ENCODE measurements at regions not wholly inside any gene's neighbourhood (a gene's known extent, or its start where the extent isn't known, plus 50 kb on each side); places are given as distances from the start of the nearest gene placed in this dataset.
"Not testable (repeated sequence)": the region's sequence is repeated elsewhere in the genome, so short reads cannot be mapped to it uniquely, and the experiment has no call there.

DNA sequence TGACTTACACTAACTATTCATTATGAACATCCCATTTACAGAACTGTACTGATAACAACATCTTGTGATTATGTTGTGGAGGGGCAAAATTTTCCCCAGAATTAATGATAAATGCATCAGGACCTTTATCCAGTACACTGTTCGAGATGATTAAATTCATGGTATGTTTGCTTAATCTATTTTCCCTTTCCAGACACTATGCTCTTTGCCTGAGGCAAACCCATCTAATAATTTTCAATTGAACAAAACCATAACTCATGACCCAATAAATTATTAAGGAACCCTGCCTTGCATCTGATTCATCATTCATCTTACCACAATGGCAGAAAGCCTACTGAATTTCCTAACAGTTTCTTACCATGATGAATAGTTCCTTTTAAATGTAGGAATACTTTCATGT lies 385.0 kb downstream of the DSEL start:
- DNase-seq: no peak

DNA sequence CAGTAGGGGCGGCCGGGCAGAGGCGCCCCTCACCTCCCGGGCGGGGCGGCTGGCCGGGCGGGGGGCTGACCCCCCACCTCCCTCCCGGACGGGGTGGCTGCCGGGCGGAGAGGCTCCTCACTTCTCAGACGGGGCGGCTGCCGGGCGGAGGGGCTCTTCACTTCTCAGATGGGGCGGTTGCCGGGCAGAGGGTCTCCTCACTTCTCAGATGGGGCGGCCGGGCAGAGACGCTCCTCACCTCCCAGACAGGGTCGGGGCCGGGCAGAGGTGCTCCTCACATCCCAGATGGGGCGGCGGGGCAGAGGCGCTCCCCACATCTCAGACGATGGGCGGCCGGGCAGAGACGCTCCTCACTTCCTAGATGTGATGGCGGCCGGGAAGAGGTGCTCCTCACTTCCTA lies 389.8 kb downstream of the DSEL start:
- DNase-seq: not testable (repeated sequence)

DNA sequence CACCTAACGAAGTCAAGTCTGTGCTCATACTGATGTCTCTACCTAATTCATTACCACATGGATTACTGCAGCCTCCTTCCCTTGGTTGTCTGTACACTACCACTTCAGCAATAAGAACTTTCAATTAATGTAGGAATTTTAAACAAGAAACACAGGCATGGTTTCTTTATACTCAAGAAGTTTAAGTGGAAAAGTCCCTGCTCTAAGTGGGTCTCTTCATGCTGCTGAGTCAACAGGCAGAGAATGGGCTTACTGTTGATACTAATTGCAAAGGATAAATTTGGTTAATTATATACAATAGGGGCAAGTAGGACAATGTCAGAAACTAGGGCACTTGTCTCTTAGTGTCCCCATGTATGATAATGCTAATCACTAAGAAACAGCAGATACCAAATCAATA lies 392.6 kb downstream of the DSEL start:
- DNase-seq: no peak

DNA sequence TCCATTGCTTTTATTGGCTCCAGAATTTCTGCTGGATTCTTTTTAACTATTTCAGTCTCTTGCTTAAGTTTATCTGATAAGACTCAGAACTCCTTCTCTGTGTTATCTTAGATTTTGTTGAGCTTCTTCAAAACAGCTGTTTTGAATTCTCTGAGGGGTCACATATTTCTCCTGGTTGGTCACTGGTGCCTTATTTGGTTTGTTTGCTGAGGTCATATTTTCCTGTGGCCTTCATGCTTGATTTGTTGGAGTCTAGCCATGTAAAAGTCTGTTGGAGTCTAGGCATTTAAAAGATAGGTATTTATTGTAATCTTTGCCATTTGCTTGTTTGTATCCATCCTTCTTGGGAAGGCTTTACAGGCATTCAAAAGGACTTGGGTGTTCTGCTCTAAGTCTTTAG lies 398.7 kb downstream of the DSEL start:
- DNase-seq: no peak

DNA sequence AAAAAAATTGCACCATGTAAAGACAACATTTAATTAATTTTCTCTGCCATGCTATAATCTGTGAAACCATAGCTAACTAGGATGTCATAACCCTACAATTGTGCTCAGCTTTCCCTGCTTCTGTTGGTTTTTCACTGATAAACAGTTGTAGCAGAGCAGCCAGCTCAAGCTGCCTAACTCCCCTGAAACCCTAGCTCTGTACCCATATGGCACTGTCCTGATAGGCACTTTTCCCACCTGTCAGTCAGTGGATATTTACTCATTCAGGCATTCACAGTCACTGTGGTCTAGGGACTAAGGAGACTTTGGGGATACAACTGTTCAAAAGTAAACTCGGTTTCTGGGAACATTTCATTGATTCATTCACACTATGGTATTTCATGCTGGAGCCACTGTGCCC lies 407.0 kb downstream of the DSEL start:
- DNase-seq: no peak

DNA sequence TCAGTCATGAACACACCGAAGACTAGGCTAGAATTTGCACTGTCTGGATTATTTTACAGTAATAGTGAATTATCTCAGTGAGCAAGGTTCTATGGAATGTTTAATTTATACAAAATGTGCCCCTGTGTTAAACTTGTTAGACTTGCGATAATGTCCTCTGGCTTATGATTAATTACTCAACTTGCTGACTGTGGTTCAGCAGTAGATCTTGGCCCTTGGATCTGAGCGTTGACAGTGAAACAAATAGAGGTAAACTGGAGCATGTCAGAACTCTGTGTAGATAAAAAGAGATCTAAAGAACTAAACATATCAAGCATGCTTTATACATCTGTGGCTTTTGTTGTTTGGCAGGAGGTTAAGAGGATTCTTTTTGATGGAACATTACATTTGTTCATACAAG lies 407.6 kb downstream of the DSEL start:
- DNase-seq: no peak

DNA sequence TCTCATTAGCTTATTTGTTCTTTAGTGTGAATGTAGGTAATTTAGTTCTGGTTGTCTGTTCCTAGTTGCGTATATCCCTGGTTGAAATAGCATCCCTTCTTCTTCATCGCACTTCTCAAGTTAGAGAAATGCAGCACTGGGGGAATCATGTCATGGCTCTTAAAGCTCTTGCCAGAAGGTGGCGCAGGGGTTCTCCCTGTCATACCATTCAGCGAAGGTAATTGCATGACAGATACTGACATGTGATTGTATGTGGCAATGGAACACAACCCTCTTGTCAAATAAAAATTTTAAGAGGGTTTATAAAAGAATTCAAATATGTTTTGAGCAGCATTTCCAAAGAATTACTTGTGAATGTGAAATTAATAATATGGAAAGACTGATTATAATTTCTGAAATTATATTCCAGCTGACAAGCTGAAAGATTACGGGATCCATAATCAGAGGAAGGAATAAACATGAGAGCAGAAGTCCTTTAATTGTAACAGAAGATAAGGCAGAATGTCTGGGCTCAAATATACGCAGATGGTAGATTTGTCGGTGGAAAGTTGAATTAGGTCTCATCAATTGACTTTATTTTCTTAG lies 411.7 kb downstream of the DSEL start:
- peak; percentile 80 for DNase-seq

DNA sequence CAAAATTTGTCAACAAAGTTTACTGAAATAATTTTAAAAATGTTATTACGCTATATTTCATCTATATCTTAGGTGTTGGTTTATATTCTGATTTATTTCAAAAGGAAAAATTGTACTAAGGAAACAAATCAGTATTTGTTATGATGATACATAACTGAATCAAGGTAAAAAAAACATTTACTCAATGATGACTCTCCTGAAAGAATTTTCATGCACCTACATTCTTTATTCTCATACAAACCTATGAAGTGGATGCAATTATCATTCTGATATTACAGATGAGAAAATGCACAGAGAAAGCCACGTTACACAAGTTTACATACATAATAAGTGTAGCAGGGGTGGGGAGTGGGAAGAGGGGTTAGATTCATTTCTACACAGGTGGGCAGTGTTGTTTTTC lies 422.4 kb downstream of the DSEL start:
- no peak for DNase-seq

DNA sequence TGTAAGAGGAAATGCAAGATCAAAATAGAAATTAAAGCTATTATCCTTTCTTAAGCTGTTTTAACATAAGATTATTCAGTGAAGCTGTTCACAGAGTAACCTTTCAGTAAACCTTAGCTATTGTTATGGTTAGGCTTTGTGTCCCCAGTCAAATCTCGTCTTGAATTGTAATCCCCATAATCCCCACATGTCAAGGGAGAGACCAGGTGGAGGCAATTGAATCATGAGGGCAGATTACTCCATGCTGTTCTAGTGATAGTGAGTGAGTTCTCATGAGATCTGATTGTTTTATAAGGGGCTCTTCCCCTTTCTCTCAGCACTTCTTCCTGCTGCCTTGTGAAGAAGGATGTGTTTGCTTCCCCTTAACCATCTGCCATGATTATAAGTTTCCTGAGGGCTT lies 424.4 kb downstream of the DSEL start:
- DNase-seq: no peak

DNA sequence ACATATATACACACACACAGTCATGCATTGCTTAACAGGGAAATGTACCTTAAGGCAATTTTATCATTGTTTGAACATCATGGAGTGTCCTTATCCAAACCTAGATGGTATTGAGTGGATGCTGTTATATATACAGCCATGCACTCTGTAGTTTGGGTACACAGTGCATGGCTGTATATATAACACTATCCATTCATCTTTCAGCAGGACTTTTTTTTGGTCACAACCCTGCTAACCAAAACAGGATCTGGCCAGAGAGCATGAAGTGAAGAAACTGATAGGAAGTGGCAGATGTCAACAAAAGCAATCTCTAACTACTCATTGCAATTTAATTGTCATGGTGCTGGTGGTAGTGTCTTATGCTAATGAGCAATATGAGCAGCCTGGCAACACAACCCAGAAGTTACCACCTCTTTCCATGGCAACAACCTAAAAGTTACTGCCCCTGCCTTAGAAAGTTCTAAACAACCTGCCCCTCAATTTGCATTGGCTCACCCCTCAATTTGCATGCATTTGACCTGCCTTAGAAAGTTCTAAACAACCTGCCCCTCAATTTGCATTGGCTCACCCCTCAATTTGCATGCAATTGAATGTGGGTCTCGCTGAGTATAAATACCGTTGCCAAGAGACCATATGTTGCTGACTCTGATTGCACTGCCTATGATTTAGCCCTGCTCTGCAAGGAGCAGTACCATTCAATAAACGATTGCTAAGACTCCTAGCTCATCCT lies 434.9 kb downstream of the DSEL start:
- no peak for DNase-seq

DNA sequence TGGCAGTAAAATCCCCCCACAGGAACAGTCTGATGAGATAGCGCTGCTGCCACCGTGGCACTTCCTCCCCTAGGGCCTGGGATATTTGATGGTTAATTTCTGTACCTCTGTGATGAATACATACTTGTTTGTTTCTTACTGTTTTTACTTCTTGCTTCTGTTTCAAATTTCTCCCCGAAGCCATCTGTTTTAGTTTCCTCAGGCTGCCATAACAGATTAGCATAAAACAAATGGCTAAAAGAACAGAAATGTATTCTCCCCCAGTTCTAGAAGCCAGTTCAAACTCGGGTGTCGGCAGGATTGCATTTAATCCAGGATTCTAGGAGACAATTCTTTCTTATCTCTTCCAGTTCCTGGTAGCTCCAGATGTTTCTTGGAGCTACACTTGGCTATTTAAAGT lies 435.9 kb downstream of the DSEL start:
- DNase-seq: no peak

DNA sequence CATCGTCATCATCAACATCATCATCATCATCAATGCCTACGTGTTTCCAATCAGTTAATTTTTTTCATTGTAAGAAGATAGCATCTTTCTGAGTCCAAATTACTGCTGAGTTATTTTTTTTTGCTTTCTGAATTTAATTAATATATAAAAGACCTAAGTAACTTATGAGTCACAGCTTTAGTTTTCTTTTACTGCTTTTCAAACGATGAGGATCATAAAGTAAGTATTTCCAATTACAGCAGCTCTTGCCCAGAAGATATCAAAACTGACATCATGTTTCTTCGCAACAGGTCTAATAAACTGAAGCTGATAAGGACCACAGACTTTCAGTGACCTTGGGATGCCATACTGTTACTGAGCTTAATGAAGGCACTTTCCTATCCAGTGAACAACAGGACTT lies 442.2 kb downstream of the DSEL start:
- DNase-seq: no peak

DNA sequence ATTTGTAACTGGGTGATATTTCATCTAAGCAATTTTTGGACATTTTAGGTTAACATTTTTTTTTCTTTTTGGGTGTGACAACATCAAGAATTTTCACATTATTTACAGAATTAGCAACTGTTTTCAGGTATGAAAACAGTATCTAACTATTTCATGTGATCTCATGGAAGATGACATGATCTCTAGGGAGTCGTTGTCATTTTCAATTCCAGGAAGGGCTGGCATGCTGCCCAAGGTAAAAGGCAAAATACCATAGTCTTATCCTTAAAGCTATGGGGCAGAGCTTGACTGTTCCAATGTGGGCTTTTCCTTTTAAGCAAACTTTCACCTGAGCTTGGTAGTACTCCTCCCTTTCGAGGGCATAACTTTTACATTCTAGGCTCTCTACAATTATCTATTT lies 443.7 kb downstream of the DSEL start:
- DNase-seq: no peak

DNA sequence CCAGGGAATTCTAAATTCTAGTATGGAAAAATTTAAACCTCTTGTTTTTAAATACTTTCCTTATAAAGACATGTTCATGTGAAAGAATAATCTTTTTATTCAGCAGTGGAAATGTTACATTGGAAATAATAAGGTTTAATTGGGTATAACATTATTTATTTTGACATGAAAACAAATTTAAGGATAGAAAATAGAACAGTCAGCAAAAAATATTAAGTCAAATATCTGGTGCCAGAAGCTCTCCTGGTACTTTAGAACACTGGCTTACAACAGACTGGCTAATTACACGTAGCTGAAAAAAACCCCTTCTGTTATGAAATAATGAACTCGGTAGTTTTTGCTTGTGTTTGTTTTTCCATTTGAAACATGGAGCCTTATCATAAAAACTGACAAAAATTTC lies 447.9 kb downstream of the DSEL start:
- DNase-seq: no peak

DNA sequence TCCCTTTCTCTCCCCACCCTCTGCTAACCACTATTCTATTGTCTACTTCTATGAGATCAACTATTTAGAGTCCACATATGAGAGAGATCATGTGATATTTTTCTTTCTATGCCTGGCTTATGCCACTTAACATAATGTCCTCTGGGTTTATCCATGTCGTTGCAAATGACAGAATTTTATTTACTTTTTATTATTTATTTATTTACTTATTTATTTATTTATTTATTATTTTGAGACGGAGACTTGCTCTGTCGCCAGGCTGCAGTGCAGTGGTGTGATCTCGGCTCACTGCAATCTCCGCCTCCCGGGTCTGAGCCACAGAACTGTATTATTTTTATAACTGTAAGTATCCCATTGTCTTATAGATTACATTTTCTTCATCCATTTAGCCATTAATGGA lies 443.4 kb upstream of the CDH19 start:
- no peak for DNase-seq

DNA sequence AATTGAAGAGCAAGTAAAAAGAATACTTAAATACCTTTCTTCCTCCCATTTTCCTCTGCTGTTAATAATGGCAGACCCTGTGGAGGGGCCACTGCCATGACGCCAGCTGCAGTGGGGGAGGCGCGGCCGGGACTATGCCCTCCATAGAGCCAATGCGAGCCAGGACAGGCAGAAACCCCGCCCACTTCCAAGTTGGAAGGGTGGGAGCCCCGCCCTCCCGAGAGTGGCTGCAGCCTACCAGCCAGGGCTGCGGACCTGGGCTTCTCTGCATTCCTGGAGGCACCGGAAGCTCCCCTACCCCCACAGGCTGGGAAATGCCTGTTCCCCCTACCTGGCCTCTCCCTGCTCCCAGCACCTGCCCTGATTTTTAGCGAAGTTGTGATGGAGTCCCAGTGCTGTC lies 439.4 kb upstream of the CDH19 start:
- DNase-seq: no peak

DNA sequence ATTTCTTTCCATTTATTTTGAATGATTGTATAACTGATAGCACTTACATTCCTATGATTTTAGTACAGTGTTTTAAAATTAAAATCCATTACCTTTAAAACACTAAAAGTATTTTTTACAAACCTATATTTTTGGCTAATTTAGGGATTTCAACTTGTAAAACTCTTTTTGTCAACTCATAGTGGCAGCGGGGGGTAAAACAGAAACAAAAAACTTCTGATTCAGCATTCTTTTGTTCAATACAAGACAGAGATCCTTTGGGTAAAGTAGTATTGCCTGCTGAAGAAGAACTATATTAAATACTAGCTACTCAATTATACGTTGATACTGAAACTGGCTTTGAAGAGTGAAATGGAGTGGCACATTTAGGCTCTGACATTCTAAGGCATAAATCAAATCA lies 437.4 kb upstream of the CDH19 start:
- no peak for DNase-seq

DNA sequence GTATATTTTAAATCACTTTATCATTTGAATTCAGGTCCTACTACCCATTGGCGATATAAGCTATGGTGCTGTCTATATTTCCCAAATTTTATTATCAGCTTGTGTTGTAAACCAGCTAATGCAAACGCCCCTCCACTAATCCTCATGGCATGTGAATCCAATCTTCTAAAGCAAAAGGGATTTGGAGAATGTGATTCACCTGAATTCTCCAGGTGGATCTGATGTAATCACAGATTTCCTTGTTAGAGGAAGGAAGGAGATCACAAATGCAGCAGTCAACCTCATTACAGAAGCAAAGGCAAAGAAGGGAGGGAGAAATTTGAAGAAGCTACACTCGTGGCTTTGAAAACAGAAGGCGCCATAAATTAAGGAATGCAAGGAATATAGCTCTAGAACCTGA lies 431.1 kb upstream of the CDH19 start:
- no peak for DNase-seq

DNA sequence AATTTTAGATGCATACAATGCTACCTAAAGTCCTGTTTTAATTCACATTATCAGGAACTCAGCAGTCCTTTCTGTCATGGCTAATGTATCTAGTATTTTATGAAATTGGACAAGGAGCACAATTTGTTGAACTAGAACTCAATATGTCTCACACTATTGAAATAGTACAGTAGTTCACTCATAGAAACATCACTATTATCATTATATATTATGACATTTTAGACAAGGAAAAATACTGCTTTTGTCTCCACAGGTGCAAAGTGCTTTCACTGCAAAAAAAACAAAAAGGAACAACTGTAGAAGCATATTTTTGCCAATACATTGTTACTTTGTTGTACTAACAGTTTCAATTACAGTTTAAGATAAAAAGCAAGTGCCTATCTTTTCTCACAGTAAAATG lies 419.2 kb upstream of the CDH19 start:
- no peak for DNase-seq

DNA sequence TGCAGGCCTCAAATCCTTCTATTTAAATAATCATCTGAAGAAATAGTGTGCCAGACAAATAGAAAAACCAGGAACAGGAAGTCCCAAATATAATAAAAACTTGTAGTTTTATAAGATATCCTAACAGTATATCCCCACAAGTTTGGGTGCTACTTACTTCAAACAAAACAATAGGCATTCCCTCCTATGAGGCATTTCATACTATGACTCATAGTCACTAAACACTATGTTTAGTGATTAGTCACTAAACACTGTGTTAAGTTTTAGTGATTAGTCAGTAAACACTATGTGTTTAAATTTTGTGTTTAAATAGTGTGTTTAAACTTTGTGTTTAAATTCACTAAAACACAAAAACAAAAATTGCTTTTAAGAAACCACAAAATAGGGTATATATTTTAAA lies 407.0 kb upstream of the CDH19 start:
- no peak for DNase-seq

DNA sequence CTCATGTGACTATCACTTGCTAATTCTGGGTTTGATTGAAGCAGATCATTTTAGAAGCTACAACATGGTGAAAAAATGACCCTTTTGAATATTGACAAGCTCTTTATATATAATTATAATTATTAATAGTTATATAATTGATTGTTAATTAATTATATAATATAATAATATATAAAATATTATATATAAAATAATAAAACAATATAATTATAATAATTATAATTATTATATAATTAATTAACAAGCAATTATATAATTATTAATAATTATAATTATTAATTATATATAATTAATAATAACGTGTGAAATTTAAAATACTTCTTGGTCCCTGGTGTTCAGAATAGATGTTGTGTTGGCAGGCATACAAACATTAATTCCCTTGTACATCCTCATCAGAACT lies 404.1 kb upstream of the CDH19 start:
- no peak for DNase-seq

DNA sequence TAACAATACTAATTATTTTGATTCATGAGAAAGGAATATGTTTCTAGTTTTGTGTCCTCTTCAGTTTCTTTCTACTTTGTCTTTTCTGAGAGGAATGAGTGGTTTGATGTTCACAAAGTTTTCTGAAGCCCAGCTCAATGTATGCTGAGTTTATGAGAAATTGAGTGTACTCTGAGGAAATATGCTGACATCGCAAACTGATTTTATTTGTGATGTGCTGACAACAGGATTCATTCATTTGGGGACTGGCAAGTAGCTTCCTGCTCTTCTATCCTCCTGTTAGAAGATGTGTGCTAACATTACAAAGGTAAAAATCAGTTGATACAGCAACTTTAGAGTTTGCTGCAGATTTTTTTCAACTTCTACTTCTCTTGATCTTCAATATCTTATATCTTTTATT lies 403.2 kb upstream of the CDH19 start:
- no peak for DNase-seq

DNA sequence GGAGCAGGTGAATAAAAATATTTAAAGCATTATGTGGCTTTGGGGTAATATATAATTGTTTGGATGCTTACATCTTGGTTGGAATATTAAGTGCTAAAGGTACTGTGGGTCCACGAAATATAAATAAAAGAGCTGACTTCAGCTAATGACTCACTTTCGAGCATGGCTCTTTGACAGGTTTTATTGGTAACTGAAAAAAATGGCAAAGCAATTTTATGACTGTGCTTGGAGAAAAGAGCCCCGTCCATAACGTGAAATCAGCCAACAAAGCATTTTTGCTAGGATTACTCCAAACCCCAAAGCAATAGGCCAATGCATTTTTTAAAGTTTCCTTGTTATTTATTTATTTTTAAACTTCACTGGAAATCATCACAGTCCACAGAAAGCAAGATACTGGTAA lies 397.2 kb upstream of the CDH19 start:
- DNase-seq: no peak

DNA sequence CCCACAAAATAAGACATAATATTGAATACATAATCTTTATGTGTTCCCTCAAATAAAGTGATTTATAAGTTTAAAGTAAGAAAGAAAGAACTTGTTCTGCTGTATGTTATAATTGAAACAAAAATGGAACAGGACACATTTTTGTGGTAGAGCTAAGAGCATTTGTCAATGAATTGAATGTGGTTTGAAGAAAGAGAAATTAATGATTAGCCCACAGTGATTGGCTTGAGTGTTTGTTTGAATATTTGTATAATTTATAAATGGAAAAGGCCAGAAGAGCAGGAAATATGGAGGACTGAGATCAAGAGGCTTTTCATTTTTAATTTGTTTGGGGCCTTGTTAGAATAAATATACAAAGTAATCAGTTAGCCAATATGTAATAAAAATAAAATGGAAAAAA lies 395.1 kb upstream of the CDH19 start:
- DNase-seq: no peak

DNA sequence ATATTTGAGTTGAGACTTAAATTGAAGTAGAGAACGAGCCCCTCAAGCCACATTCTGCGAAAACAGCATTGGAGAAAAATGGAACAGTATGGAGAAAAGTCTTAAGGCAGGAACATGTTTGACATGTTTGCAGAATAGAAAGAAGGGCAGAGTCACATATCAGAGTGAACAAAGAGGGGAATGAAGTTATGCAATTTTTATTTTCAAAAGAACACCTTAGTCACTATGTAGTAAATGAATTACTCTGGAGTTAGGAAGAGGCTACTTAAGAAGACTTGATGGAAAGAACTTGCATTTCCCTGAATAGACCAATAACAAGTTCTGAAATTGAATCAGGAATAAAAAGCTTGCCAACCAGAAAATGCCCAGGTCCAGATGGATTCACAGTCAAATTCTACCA lies 391.4 kb upstream of the CDH19 start:
- DNase-seq: no peak

Measured in hematopoietic multipotent progenitor cell treated with erythropoietin and hydrocortisone succinate and interleukin-3 and kit ligand, for 4 days (in vitro differentiated cells).